Mesothelial cell of epicardium (in vitro differentiated cells): ENCODE measurements at regions not wholly inside any gene's neighbourhood (a gene's known extent, or its start where the extent isn't known, plus 50 kb on each side); places are given as distances from the start of the nearest gene placed in this dataset.

Source experiments
- DNase-seq, 2 experiments: peaks; one replicate each; pipeline ENCODE4 v3.0.0; 2021; ENCODE audit warnings: low spot score in 2 of 2; ENCODE audit not compliant: unreplicated experiment in 2 of 2
- H3K27ac Mint-ChIP-seq: 2 replicates; pipeline ENCODE4 v1.8.0; 2021; ENCODE audit warnings: mixed read lengths
- H3K27me3 Mint-ChIP-seq: 2 replicates; pipeline ENCODE4 v1.8.0; 2021; ENCODE audit warnings: low read depth, mixed read lengths
- H3K36me3 Mint-ChIP-seq: 2 replicates; pipeline ENCODE4 v1.8.0; 2021; ENCODE audit warnings: mixed read lengths
- H3K4me1 Mint-ChIP-seq: 2 replicates; pipeline ENCODE4 v1.8.0; 2021; ENCODE audit warnings: mixed read lengths
- H3K4me3 Mint-ChIP-seq: 2 replicates; pipeline ENCODE4 v1.8.0; 2021; ENCODE audit warnings: mild to moderate bottlenecking, moderate library complexity, mixed read lengths
- H3K9me3 Mint-ChIP-seq: 2 replicates; pipeline ENCODE4 v1.8.0; 2021; ENCODE audit warnings: mixed read lengths
- TF ChIP-seq, protein P1 (sequence below): fragments of 200-600 bp; sonication (generic); IDR thresholded peaks from one replicate; pipeline ENCODE4 v1.5.0; 2021; ENCODE audit warnings: antibody characterized with exemption; ENCODE audit not compliant: unreplicated experiment

DNA sequence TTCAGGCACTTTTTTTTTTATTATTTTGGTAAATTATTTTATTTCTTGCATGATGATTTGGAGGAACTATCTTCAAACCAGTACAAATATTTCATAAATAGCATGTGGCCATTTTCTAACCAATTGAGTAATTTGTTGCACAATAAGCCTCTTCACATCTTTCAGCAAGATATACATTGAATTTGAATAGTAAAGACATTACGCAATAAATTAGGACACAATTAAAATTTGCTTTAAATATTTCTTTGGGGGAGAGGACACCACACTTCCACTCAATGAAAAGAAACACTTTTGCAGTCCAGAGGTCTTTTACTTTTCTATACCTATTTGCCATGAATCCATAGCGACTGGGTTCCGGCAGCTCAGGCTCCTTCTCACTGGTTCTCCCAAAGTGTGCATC lies 762.6 kb upstream of the GOLIM4 start:
- Mint-ChIP-seq H3K36me3 (peaks cover 52% of the 10 kb centered on the region), H3K9me3 (peaks cover 32% of the 10 kb centered on the region), H3K4me1 (no peaks in the 10 kb centered on the region), H3K27ac (no peak overlapping the region), H3K27me3 (no peaks in the 10 kb centered on the region), H3K4me3 (no peak overlapping the region)
- TF ChIP-seq, protein P1, sequence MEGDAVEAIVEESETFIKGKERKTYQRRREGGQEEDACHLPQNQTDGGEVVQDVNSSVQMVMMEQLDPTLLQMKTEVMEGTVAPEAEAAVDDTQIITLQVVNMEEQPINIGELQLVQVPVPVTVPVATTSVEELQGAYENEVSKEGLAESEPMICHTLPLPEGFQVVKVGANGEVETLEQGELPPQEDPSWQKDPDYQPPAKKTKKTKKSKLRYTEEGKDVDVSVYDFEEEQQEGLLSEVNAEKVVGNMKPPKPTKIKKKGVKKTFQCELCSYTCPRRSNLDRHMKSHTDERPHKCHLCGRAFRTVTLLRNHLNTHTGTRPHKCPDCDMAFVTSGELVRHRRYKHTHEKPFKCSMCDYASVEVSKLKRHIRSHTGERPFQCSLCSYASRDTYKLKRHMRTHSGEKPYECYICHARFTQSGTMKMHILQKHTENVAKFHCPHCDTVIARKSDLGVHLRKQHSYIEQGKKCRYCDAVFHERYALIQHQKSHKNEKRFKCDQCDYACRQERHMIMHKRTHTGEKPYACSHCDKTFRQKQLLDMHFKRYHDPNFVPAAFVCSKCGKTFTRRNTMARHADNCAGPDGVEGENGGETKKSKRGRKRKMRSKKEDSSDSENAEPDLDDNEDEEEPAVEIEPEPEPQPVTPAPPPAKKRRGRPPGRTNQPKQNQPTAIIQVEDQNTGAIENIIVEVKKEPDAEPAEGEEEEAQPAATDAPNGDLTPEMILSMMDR, result no peak
- no peak for DNase-seq

DNA sequence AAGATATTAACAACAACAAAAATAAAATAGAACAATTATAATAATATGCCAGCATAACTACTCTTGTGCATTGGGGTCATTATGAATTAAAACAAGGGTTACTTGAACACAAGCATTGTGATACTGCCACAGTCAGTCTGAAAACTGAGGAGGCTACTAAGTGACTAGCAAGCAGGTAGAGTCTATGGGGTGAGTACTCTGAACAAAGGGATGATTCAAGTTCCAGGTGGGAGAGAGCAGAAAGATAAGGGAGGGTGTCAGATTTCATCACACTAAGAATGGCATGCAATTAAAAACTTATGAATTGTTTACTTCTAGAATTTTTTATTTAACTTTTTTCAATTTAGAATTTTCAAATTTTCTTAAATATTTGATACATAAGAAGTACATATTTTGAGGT lies 754.4 kb upstream of the GOLIM4 start:
- no peak overlapping the region for H3K27ac Mint-ChIP-seq
- H3K36me3 Mint-ChIP-seq, result peaks cover 32% of the 10 kb centered on the region
- peaks cover 3% of the 10 kb centered on the region for H3K27me3 Mint-ChIP-seq
- TF ChIP-seq, protein P1, result no peak
- H3K4me3 Mint-ChIP-seq, result no peak overlapping the region
- DNase-seq, result no peak
- H3K4me1 Mint-ChIP-seq, result peaks cover 12% of the 10 kb centered on the region
- peaks cover 35% of the 10 kb centered on the region for H3K9me3 Mint-ChIP-seq

DNA sequence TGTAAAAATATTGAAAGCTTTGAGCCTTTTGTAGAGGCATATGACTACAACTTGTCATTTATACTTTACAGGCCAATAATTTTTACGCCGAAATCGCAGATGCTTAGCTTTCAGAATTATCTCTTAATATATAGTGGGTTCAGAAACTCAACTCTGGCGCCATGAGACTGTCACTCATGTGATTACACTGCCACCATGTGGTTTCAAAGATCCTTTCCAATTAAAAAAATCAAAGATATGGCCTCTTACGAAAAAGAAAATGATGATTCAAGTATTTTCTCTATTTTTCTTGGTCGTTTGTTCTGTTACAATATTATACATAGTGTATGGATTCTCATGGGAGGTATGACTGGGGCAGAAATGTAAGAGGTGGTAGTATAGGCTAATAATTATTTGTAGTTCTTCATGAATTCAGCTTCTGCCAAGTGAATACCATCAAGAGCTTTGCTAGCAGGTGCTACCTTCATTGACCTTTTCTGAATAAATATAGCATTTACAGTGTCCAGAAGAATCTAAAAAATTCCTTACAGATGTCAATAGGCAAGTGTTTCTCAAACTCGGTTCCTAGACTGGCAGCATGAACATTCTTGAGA lies 751.7 kb upstream of the GOLIM4 start:
- peaks cover 17% of the 10 kb centered on the region for H3K4me1 Mint-ChIP-seq
- peaks cover 19% of the 10 kb centered on the region for H3K9me3 Mint-ChIP-seq
- H3K4me3 Mint-ChIP-seq, result peak overlapping the region; percentile 11
- TF ChIP-seq, protein P1, result peak; percentile 65
- peaks cover 15% of the 10 kb centered on the region for H3K36me3 Mint-ChIP-seq
- H3K27me3 Mint-ChIP-seq, result peaks cover 3% of the 10 kb centered on the region
- H3K27ac Mint-ChIP-seq, result peak overlapping the region; percentile 33
- no peak for DNase-seq

DNA sequence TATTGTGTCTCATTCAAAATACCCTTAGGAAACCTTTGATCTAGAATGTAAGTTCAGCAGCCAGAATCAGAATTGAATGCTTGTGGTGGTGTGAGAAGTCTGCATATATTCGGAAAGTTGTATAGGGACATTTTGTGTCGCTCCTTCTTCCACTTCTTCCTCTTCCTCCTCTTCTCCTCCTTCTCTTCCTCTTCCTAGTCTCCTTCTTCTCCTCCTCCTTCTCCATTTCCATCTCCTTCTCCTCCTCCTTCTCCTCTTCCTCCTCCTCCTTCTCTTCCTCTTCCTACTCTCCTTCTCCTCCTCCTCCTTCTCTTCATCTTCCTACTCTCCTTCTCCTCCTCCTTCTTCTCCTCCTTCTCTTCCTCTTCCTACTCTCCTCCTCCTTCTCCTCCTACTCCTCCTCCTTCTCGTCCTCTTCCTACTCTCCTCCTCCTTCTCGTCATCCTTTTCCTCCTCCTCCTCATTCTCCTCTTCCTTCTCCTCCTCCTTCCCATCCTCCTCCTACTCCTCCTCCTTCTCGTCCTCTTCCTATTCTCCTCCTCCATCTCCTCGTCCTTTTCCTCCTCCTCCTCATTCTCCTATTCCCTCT lies 749.3 kb upstream of the GOLIM4 start:
- DNase-seq, result no peak
- Mint-ChIP-seq H3K9me3 (no peaks in the 10 kb centered on the region), H3K27ac (no peak overlapping the region), H3K4me1 (peaks cover 17% of the 10 kb centered on the region), H3K27me3 (peaks cover 3% of the 10 kb centered on the region), H3K4me3 (no peak overlapping the region), H3K36me3 (no peaks in the 10 kb centered on the region)
- TF ChIP-seq, protein P1, result no peak

DNA sequence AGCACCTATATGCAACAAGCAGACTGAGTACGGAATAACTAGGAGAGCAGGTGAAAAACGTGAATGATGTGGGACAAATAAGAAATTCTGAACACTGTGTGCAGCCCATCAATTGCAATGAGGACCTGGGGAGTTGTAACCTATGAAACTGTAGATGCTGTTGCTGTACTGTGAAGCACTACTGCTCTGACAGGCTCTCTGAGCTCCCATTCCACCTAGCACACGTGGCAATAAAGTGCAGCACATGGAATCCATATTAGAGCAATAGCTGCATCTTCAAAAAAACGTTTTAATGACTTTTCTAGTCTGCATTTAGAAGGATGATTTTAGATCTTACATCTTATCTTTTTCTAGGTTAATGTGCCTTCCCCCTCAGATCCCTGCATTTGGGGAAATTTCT lies 748.7 kb upstream of the GOLIM4 start:
- H3K27me3 Mint-ChIP-seq, result peaks cover 3% of the 10 kb centered on the region
- no peaks in the 10 kb centered on the region for H3K36me3 Mint-ChIP-seq
- TF ChIP-seq, protein P1, result no peak
- no peak for DNase-seq
- H3K27ac Mint-ChIP-seq, result no peak overlapping the region
- no peak overlapping the region for H3K4me3 Mint-ChIP-seq
- H3K4me1 Mint-ChIP-seq, result peaks cover 20% of the 10 kb centered on the region
- H3K9me3 Mint-ChIP-seq, result no peaks in the 10 kb centered on the region
